Activated T-cell treated with anti-CD3 and anti-CD28 coated beads for 1 hour (primary cell): ENCODE measurements at regions not wholly inside any gene's neighbourhood (a gene's known extent, or its start where the extent isn't known, plus 50 kb on each side); places are given as distances from the start of the nearest gene placed in this dataset.
"Not testable (repeated sequence)": the region's sequence is repeated elsewhere in the genome, so short reads cannot be mapped to it uniquely, and the experiment has no call there.

ENCODE experiments used
- DNase-seq: peaks from one replicate; pipeline ENCODE4 v3.0.0-alpha.2; 2020; ENCODE audit warnings: low read depth

- DNase-seq, result not testable (repeated sequence)
Measured at GRCh38 chr19:23984911-23985310, 70.2 kb downstream of the ZNF726 start.

GRCh38 chr19:23986623-23987022, 71.9 kb downstream of the ZNF726 start:
- no peak for DNase-seq

GRCh38 chr19:23991170-23991569, 76.5 kb downstream of the ZNF726 start:
- no peak for DNase-seq

- no peak for DNase-seq
Measured at GRCh38 chr19:23992348-23992747, 77.7 kb downstream of the ZNF726 start.

GRCh38 chr19:23993440-23993839, 78.8 kb downstream of the ZNF726 start:
- no peak for DNase-seq

GRCh38 chr19:23996549-23996948, 81.9 kb downstream of the ZNF726 start:
- DNase-seq, result no peak

- no peak for DNase-seq
Measured at GRCh38 chr19:23998568-23998967, 83.9 kb downstream of the ZNF726 start.

GRCh38 chr19:23999821-24000610, 85.3 kb downstream of the ZNF726 start:
- no peak for DNase-seq

- no peak for DNase-seq
Measured at GRCh38 chr19:24000656-24001055, 86.0 kb downstream of the ZNF726 start.

GRCh38 chr19:24002256-24002945, 84.6 kb upstream of the ZNF254 start:
- DNase-seq, result no peak

- no peak for DNase-seq
Measured at GRCh38 chr19:24003537-24003936, 83.5 kb upstream of the ZNF254 start.

- DNase-seq, result no peak
Measured at GRCh38 chr19:24004166-24004565, 82.8 kb upstream of the ZNF254 start.

- no peak for DNase-seq
Measured at GRCh38 chr19:24029941-24030636, 56.9 kb upstream of the ZNF254 start.

GRCh38 chr19:24032651-24033050, 54.3 kb upstream of the ZNF254 start:
- DNase-seq, result no peak

- peak; percentile 72 for DNase-seq
Measured at GRCh38 chr19:24033301-24033962, 53.6 kb upstream of the ZNF254 start.

- DNase-seq, result peak; percentile 14
Measured at GRCh38 chr19:24033963-24034342, 53.0 kb upstream of the ZNF254 start.

- not testable (repeated sequence) for DNase-seq
Measured at GRCh38 chr19:24035261-24035880, 51.6 kb upstream of the ZNF254 start.
